GM23338 (cell line): ENCODE measurements at regions not wholly inside any gene's neighbourhood (a gene's known extent, or its start where the extent isn't known, plus 50 kb on each side); places are given as distances from the start of the nearest gene placed in this dataset.

ENCODE experiments used
- ATAC-seq: fragments of 200-7000 bp; cut with Tn5 transposase; 3 replicates; pipeline ENCODE4 v1.9.1; 2020
- DNase-seq: peaks from one replicate; pipeline ENCODE4 v3.0.0-alpha.2; 2015; ENCODE audit warnings: low spot score
- H2AFZ ChIP-seq: fragments of 200-600 bp; sonication (generic); 2 replicates; pipeline ENCODE4 v1.8.0; 2016; ENCODE audit warnings: antibody characterized with exemption, mild to moderate bottlenecking, moderate library complexity
- H3F3A ChIP-seq: fragments of 200-600 bp; sonication (generic); replicated peaks from 2 replicates; pipeline ENCODE4 v1.8.0; 2017; ENCODE audit warnings: antibody characterized with exemption, mixed run types, low read depth
- H3K27ac ChIP-seq: fragments of 200-600 bp; sonication (generic); 2 replicates; pipeline ENCODE4 v1.6.1; 2016; ENCODE audit warnings: low read depth
- H3K27me3 ChIP-seq: fragments of 200-600 bp; sonication (generic); 2 replicates; pipeline ENCODE4 v1.8.0; 2016; ENCODE audit warnings: mild to moderate bottlenecking, mixed run types, moderate library complexity; ENCODE audit not compliant: insufficient read depth
- H3K36me3 ChIP-seq: fragments of 200-600 bp; sonication (generic); 2 replicates; pipeline ENCODE4 v1.8.0; 2016; ENCODE audit warnings: mild to moderate bottlenecking; ENCODE audit not compliant: insufficient read depth
- H3K4me1 ChIP-seq: fragments of 200-600 bp; sonication (generic); 2 replicates; pipeline ENCODE4 v1.8.0; 2016; ENCODE audit warnings: mild to moderate bottlenecking, moderate library complexity; ENCODE audit not compliant: insufficient read depth
- H3K4me2 ChIP-seq: fragments of 200-600 bp; sonication (generic); 2 replicates; pipeline ENCODE4 v1.7.1; 2017; ENCODE audit warnings: mixed run types
- H3K4me3 ChIP-seq: fragments of 200-600 bp; sonication (generic); 2 replicates; pipeline ENCODE4 v1.6.1; 2016; ENCODE audit warnings: mixed run types
- H3K79me2 ChIP-seq: fragments of 200-600 bp; sonication (generic); replicated peaks from 2 replicates; pipeline ENCODE4 v1.8.0; 2017; ENCODE audit warnings: mild to moderate bottlenecking; ENCODE audit not compliant: insufficient read depth
- H3K9me2 ChIP-seq: fragments of 200-600 bp; sonication (generic); 2 replicates; pipeline ENCODE4 v1.8.0; 2017; ENCODE audit not compliant: insufficient read depth
- H4K20me1 ChIP-seq: fragments of 200-600 bp; sonication (generic); replicated peaks from 2 replicates; pipeline ENCODE4 v1.8.0; 2017; ENCODE audit warnings: mild to moderate bottlenecking; ENCODE audit not compliant: insufficient read depth
- H3K27ac Mint-ChIP-seq: 2 replicates; pipeline ENCODE4 v1.8.0; 2020; ENCODE audit warnings: inconsistent platforms, mild to moderate bottlenecking, moderate library complexity, mixed read lengths
- H3K27me3 Mint-ChIP-seq: 3 replicates; pipeline ENCODE4 v1.8.0; 2022; ENCODE audit warnings: low read depth, mild to moderate bottlenecking, moderate library complexity, mixed read lengths, inconsistent platforms; ENCODE audit not compliant: insufficient read depth, poor library complexity
- H3K36me3 Mint-ChIP-seq: 3 replicates; pipeline ENCODE4 v1.8.0; 2021; ENCODE audit warnings: low read depth, mild to moderate bottlenecking, inconsistent platforms, moderate library complexity, mixed read lengths
- H3K4me1 Mint-ChIP-seq: 3 replicates; pipeline ENCODE4 v1.8.0; 2020; ENCODE audit warnings: mild to moderate bottlenecking, inconsistent platforms, mixed read lengths
- H3K4me3 Mint-ChIP-seq: 3 replicates; pipeline ENCODE4 v1.8.0; 2021; ENCODE audit warnings: moderate library complexity, mild to moderate bottlenecking, inconsistent platforms, mixed read lengths
- H3K9me3 Mint-ChIP-seq: 3 replicates; pipeline ENCODE4 v1.8.0; 2020; ENCODE audit warnings: moderate library complexity, mild to moderate bottlenecking, inconsistent platforms, mixed read lengths
- EZH2 ChIP-seq: fragments of 200-600 bp; sonication (generic); IDR thresholded peaks from one replicate; pipeline ENCODE4 v1.8.0; 2017; ENCODE audit warnings: antibody characterized with exemption, mild to moderate bottlenecking, low read depth; ENCODE audit not compliant: unreplicated experiment
- EZH2phosphoT487 ChIP-seq: fragments of 200-600 bp; sonication (generic); IDR thresholded peaks from one replicate; pipeline ENCODE4 v1.8.1; 2018; ENCODE audit warnings: antibody characterized with exemption; ENCODE audit not compliant: unreplicated experiment
- REST ChIP-seq: IDR thresholded peaks from one replicate; pipeline ENCODE4 v1.6.1; 2018; ENCODE audit warnings: antibody characterized with exemption; ENCODE audit not compliant: unreplicated experiment
- STAT1 ChIP-seq: IDR thresholded peaks from one replicate; pipeline ENCODE4 v1.6.1; 2016; ENCODE audit warnings: antibody characterized with exemption; ENCODE audit not compliant: unreplicated experiment
- ZNF114 ChIP-seq: fragments of 250-450 bp; sonication (Bioruptor Pico); IDR thresholded peaks from 2 replicates; pipeline ENCODE4 v1.5.0; 2020; ENCODE audit warnings: mild to moderate bottlenecking, moderate library complexity
- TF ChIP-seq, protein P1 (sequence below), 2 experiments: fragments of 200-600 bp in 1 of 2; sonication (generic) in 1 of 2; conservative IDR thresholded peaks; 2 replicates each; pipeline versions ENCODE4 v1.5.1 to v1.6.1; 2016 to 2017; ENCODE audit warnings: antibody characterized with exemption in 2 of 2, low read depth in 2 of 2, mild to moderate bottlenecking in 2 of 2, moderate library complexity in 1 of 2

GRCh38 chrX:149996515-149996914, 58.2 kb upstream of the EOLA2 start (continued):
- TF ChIP-seq EZH2phosphoT487 (no peak), REST (no peak), STAT1 (no peak), EZH2 (no peak)
- TF ChIP-seq, protein P1, sequence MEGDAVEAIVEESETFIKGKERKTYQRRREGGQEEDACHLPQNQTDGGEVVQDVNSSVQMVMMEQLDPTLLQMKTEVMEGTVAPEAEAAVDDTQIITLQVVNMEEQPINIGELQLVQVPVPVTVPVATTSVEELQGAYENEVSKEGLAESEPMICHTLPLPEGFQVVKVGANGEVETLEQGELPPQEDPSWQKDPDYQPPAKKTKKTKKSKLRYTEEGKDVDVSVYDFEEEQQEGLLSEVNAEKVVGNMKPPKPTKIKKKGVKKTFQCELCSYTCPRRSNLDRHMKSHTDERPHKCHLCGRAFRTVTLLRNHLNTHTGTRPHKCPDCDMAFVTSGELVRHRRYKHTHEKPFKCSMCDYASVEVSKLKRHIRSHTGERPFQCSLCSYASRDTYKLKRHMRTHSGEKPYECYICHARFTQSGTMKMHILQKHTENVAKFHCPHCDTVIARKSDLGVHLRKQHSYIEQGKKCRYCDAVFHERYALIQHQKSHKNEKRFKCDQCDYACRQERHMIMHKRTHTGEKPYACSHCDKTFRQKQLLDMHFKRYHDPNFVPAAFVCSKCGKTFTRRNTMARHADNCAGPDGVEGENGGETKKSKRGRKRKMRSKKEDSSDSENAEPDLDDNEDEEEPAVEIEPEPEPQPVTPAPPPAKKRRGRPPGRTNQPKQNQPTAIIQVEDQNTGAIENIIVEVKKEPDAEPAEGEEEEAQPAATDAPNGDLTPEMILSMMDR (conservative IDR thresholded peaks at IDR 0.05; ENCODE audit: low read depth in 2 of 2), result no peak

- H2AFZ ChIP-seq, result no peak overlapping the region
- H4K20me1 ChIP-seq, result no peaks in the 10 kb centered on the region
- H3K4me3 ChIP-seq, result no peak overlapping the region
- no peaks in the 10 kb centered on the region for H3F3A ChIP-seq
- H3K27me3 ChIP-seq, result no peaks in the 10 kb centered on the region
- no peak overlapping the region for H3K27ac Mint-ChIP-seq
- no peaks in the 10 kb centered on the region; the same call in 2 of the 3 replicates for H3K9me3 Mint-ChIP-seq
- no peak overlapping the region for H3K4me3 Mint-ChIP-seq
- H3K27me3 Mint-ChIP-seq, result peaks cover 6% of the 10 kb centered on the region
- ATAC-seq, result no peak
- no peaks in the 10 kb centered on the region for H3K79me2 ChIP-seq
- no peak overlapping the region for H3K27ac ChIP-seq
- no peak overlapping the region for H3K4me2 ChIP-seq
- no peaks in the 10 kb centered on the region for H3K36me3 Mint-ChIP-seq
- TF ChIP-seq REST (no peak), EZH2phosphoT487 (no peak), STAT1 (no peak), ZNF114 (CRISPR knock-in tag) (no peak)
- no peaks in the 10 kb centered on the region for H3K36me3 ChIP-seq
- DNase-seq, result no peak
- H3K4me1 ChIP-seq, result no peaks in the 10 kb centered on the region
- H3K4me1 Mint-ChIP-seq, result no peaks in the 10 kb centered on the region
- no peaks in the 10 kb centered on the region for H3K9me2 ChIP-seq
Measured at GRCh38 chrX:150005027-150005426, 66.7 kb upstream of the EOLA2 start.
